HFFc6 (cell line): ENCODE measurements at regions not wholly inside any gene's neighbourhood (a gene's known extent, or its start where the extent isn't known, plus 50 kb on each side); places are given as distances from the start of the nearest gene placed in this dataset.
"Not testable (repeated sequence)": the region's sequence is repeated elsewhere in the genome, so short reads cannot be mapped to it uniquely, and the experiment has no call there.

Experiments used
- DNase-seq: peaks from one replicate; pipeline ENCODE4 v3.0.0-alpha.2; 2018
- H3K27ac Mint-ChIP-seq: 2 replicates; pipeline ENCODE4 v1.8.0; 2020; ENCODE audit warnings: mild to moderate bottlenecking, mixed read lengths
- H3K27me3 Mint-ChIP-seq: 2 replicates; pipeline ENCODE4 v1.8.0; 2021; ENCODE audit warnings: mild to moderate bottlenecking, moderate library complexity, mixed read lengths; ENCODE audit not compliant: insufficient read depth
- H3K36me3 Mint-ChIP-seq: 2 replicates; pipeline ENCODE4 v1.8.0; 2021; ENCODE audit warnings: low read depth, mixed read lengths
- H3K4me1 Mint-ChIP-seq: 2 replicates; pipeline ENCODE4 v1.8.0; 2020; ENCODE audit warnings: low read depth, mixed read lengths
- H3K4me3 Mint-ChIP-seq: 2 replicates; pipeline ENCODE4 v1.8.0; 2020; ENCODE audit warnings: mild to moderate bottlenecking, moderate library complexity, mixed read lengths
- H3K9me3 Mint-ChIP-seq: 2 replicates; pipeline ENCODE4 v1.8.0; 2020; ENCODE audit warnings: mild to moderate bottlenecking, mixed read lengths
- TF ChIP-seq, protein P1 (sequence below): fragments of 200-600 bp; sonication (generic); IDR thresholded peaks from 2 replicates; pipeline ENCODE4 v1.5.0; 2021; ENCODE audit warnings: antibody characterized with exemption, mild to moderate bottlenecking

DNA sequence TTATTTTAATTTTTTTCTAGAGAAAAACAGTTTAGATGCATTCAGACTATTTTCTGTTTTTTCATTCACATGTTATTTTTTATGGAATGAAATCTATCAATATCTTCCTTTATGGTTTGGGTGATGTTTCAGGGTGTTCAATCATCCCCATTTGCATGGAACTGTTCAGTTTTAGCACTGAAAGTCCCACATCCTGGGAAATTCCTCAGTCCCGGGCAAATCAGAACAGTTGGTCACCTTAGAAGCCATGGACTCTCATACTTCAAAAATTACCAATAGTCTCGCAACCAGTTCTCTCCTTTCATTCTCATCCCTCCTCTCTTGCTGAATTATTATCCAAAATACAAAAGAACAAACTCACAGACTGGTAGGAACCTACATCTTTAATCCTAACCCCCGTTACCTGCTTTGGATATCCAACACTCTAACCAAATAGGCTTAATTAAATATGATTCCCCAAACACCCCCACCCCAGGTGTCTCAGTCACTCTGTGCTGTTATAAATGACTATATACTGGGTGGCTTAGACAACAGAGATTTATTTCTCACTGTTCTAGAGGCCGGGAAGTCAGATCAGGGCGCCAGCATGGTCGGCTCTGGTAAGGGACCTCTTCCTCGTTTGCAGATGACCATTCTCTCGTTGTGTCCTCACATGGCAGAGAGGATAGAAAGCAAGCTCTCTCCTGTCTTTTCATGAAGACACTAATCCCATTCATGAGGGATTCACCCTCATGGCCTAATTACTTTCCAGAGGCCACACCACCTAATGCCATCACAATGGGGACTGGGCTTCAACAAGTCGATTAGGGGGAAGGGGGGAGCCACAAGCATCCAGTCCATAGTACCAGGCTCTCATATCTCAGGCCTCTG, 57.7 kb upstream of the SLC1A4 start:
- H3K27me3 Mint-ChIP-seq = peaks cover 54% of the 10 kb centered on the region
- peaks cover 17% of the 10 kb centered on the region for H3K9me3 Mint-ChIP-seq
- peaks cover 9% of the 10 kb centered on the region; the same call in 1 of the 2 replicates for H3K36me3 Mint-ChIP-seq
- DNase-seq = no peak
- no peak overlapping the region for H3K27ac Mint-ChIP-seq
- no peaks in the 10 kb centered on the region for H3K4me1 Mint-ChIP-seq
- no peak overlapping the region for H3K4me3 Mint-ChIP-seq
- TF ChIP-seq, protein P1, sequence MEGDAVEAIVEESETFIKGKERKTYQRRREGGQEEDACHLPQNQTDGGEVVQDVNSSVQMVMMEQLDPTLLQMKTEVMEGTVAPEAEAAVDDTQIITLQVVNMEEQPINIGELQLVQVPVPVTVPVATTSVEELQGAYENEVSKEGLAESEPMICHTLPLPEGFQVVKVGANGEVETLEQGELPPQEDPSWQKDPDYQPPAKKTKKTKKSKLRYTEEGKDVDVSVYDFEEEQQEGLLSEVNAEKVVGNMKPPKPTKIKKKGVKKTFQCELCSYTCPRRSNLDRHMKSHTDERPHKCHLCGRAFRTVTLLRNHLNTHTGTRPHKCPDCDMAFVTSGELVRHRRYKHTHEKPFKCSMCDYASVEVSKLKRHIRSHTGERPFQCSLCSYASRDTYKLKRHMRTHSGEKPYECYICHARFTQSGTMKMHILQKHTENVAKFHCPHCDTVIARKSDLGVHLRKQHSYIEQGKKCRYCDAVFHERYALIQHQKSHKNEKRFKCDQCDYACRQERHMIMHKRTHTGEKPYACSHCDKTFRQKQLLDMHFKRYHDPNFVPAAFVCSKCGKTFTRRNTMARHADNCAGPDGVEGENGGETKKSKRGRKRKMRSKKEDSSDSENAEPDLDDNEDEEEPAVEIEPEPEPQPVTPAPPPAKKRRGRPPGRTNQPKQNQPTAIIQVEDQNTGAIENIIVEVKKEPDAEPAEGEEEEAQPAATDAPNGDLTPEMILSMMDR = no peak

DNA sequence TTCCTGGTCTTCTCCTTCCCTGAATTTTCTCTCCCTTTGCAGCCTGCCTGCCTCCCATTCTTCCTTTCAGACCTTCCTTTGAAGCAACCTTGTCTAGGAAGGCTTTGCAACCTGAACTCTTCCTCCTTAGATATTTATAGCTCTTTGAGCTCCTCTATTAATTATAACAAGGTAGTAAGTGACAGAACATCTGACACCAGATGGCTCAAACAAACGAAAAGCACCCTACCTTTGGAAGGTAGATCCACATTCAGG, 57.2 kb upstream of the SLC1A4 start:
- Mint-ChIP-seq H3K27ac (no peak overlapping the region), H3K27me3 (peaks cover 54% of the 10 kb centered on the region), H3K9me3 (peaks cover 16% of the 10 kb centered on the region), H3K36me3 (peaks cover 6% of the 10 kb centered on the region; the same call in 1 of the 2 replicates), H3K4me3 (no peak overlapping the region), H3K4me1 (no peaks in the 10 kb centered on the region)
- TF ChIP-seq, protein P1 = no peak
- DNase-seq = no peak

DNA sequence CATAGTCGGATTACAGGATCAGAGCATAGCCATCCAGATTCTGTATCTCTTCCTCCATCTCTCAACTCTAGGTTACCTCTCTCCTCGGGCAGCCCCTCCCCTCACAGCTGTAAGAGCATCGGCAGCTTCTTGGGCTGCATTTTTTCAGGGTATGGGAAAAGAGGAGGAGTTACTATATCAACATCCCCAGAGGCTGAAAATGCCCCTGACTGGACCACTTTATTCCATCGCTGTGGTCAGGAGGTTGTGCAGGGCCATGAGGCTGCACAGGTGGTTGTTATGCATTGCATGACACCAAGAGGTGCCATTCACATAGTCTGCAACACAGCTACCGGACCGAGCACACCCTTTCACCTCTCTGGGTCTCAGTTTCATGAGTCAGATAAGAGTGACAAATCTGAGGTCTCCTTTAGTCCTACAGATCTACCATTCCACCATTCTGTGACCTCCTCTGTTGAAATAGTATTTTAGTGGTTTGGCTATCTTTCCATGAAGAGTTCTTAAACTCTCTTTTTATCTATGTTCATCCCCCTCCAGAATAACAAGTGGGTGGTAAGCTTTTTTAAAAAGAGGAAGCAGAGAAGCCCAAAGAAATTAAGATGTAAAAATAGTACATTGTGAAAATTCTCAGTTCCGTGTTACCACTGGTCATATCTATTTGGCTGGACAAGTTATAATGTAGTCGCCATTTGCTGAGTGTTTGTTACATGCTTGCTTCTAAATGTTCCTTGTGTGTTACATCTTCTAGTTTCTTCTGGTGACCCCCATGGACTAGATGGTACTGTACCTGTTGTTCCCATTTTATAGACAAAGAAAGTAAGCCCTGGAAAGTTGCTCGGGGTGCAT, 56.6 kb upstream of the SLC1A4 start:
- no peak overlapping the region for H3K27ac Mint-ChIP-seq
- H3K27me3 Mint-ChIP-seq = peaks cover 50% of the 10 kb centered on the region
- no peaks in the 10 kb centered on the region for H3K4me1 Mint-ChIP-seq
- peaks cover 11% of the 10 kb centered on the region for H3K9me3 Mint-ChIP-seq
- no peak overlapping the region for H3K4me3 Mint-ChIP-seq
- H3K36me3 Mint-ChIP-seq = peaks cover under 1% of the 10 kb centered on the region; the same call in 1 of the 2 replicates
- DNase-seq = no peak
- TF ChIP-seq, protein P1 = no peak

DNA sequence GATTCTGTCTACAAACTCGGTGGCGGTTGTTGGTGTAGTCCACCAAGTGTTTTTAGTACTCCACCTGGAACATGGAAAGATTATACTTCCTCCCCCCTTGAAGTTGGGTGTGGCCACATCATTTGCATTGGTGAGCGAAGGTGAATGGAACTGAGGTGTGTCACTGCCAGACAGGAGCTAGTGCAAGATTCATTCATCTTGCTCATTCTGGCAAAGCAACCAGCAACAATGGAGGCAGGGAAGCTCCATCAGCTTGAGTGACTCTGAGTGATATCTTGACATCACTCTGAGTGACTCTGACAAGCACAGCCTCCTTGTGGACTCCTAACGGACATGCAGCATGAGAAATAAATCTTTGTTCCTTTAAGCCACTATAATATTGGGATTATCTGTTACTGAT, 54.7 kb upstream of the SLC1A4 start:
- Mint-ChIP-seq H3K27me3 (peaks cover 38% of the 10 kb centered on the region), H3K4me1 (no peaks in the 10 kb centered on the region), H3K36me3 (no peaks in the 10 kb centered on the region; the same call in 1 of the 2 replicates), H3K27ac (no peak overlapping the region), H3K9me3 (peaks cover 9% of the 10 kb centered on the region; the same call in 1 of the 2 replicates), H3K4me3 (no peak overlapping the region)
- TF ChIP-seq, protein P1 = no peak
- DNase-seq = no peak

DNA sequence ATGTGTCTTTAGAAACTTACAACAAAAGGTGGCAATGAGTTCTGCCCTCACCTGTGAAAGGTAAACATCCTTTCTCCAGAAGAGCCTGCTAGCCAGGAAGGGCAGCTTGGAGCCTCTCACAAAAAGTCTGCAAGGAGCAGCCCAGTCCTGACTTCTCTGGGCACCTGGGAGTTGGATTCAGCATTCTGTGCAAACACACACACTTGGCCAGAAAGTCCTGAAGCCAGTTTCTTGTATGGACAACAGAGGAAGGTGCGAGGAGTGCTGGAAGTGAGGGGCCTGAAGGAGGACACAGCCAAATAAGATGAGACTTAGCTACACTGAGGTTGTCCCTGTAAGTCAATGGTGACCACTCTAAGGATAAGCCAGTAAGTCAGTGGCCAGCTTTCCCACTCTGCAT, 52.4 kb upstream of the SLC1A4 start:
- no peak overlapping the region for H3K27ac Mint-ChIP-seq
- no peak overlapping the region for H3K4me3 Mint-ChIP-seq
- peaks cover 9% of the 10 kb centered on the region; the same call in 1 of the 2 replicates for H3K9me3 Mint-ChIP-seq
- H3K27me3 Mint-ChIP-seq = peaks cover 26% of the 10 kb centered on the region
- TF ChIP-seq, protein P1 = no peak
- H3K36me3 Mint-ChIP-seq = no peaks in the 10 kb centered on the region; the same call in 1 of the 2 replicates
- DNase-seq = no peak
- H3K4me1 Mint-ChIP-seq = no peaks in the 10 kb centered on the region

DNA sequence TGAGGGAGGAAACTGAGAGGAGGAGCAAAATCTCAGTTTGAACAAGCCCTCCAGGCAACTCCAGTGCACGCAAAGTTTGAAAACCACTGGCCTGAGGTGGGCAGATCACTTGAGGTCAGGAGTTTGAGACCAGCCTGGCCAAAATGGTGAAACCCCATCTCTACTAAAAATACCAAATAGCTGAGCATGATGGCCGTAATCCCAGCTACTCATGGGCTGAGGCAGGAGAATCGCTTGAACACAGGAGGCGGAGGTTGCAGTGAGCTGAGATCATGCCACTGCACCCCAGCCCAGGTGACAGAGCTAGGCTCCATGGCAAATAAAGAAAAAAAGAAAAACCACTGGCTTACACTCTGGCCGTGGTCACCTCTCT, 51.9 kb upstream of the SLC1A4 start:
- H3K27ac Mint-ChIP-seq, H3K4me1 Mint-ChIP-seq, DNase-seq, H3K36me3 Mint-ChIP-seq, H3K9me3 Mint-ChIP-seq, H3K4me3 Mint-ChIP-seq: not testable (repeated sequence)
- peaks cover 22% of the 10 kb centered on the region for H3K27me3 Mint-ChIP-seq
